AG04450 (cell line): ENCODE measurements at regions not wholly inside any gene's neighbourhood (a gene's known extent, or its start where the extent isn't known, plus 50 kb on each side); places are given as distances from the start of the nearest gene placed in this dataset.

Experiments
- CTCF ChIA-PET: fragments of 300-600, 350-600 bp; formaldehyde crosslinking; extraction: SDS; loops from one replicate; lab custom pipeline; 2022; ENCODE audit warnings: antibody characterized with exemption, inconsistent platforms; lab: Charles Lee
- POLR2A ChIA-PET: fragments of 350-600 bp; formaldehyde crosslinking; extraction: SDS; loops from one replicate; lab custom pipeline; 2021; ENCODE audit warnings: antibody characterized with exemption, inconsistent platforms; lab: Yijun Ruan, JAX
- DNase-seq: peaks from one replicate; pipeline ENCODE4 v3.0.0-alpha.2; 2011; ENCODE audit warnings: low read depth, low spot score
- H3K27ac ChIP-seq: one replicate; pipeline ENCODE4 v1.5.1; 2012; ENCODE audit warnings: low read depth, low read length, control low read depth
- H3K27me3 ChIP-seq: one replicate; pipeline ENCODE4 v1.6.0; 2012; ENCODE audit warnings: low read length; ENCODE audit not compliant: control insufficient read depth, insufficient read depth
- H3K4me3 ChIP-seq: 2 replicates; pipeline ENCODE4 v1.5.1; 2011; ENCODE audit warnings: mild to moderate bottlenecking, low read depth, low read length, control low read depth
- H3K9me3 ChIP-seq: 2 replicates; pipeline ENCODE4 v1.5.1; 2012; ENCODE audit warnings: low read length; ENCODE audit not compliant: control insufficient read depth, insufficient read depth
- TF ChIP-seq, protein P1 (sequence below): IDR thresholded peaks from 2 replicates; pipeline ENCODE4 v1.5.1; 2011; ENCODE audit warnings: low read depth, low read length, control low read depth, inconsistent platforms

DNA sequence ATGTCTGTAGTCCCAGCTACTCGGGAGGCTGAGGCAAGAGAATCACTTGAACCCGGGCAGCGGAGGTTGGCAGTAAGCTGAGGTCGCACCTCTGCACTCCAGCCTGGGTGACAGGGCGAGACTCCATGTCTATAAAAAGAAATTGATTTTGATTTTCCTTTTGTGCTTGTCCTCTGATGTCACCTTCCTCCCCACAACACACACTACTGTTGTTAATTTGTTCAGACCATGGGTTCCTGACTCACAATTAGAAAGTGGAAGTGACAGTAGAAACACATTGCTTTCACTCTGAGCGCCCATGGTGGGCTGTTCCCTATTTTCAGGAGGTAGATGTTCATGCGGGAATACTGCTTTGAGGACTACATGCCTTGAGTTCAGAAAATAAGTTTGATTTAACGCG lies 165.5 kb upstream of the KCNJ6 start:
- POLR2A ChIA-PET, result no interaction called here
- TF ChIP-seq, protein P1, sequence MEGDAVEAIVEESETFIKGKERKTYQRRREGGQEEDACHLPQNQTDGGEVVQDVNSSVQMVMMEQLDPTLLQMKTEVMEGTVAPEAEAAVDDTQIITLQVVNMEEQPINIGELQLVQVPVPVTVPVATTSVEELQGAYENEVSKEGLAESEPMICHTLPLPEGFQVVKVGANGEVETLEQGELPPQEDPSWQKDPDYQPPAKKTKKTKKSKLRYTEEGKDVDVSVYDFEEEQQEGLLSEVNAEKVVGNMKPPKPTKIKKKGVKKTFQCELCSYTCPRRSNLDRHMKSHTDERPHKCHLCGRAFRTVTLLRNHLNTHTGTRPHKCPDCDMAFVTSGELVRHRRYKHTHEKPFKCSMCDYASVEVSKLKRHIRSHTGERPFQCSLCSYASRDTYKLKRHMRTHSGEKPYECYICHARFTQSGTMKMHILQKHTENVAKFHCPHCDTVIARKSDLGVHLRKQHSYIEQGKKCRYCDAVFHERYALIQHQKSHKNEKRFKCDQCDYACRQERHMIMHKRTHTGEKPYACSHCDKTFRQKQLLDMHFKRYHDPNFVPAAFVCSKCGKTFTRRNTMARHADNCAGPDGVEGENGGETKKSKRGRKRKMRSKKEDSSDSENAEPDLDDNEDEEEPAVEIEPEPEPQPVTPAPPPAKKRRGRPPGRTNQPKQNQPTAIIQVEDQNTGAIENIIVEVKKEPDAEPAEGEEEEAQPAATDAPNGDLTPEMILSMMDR, result no peak

DNA sequence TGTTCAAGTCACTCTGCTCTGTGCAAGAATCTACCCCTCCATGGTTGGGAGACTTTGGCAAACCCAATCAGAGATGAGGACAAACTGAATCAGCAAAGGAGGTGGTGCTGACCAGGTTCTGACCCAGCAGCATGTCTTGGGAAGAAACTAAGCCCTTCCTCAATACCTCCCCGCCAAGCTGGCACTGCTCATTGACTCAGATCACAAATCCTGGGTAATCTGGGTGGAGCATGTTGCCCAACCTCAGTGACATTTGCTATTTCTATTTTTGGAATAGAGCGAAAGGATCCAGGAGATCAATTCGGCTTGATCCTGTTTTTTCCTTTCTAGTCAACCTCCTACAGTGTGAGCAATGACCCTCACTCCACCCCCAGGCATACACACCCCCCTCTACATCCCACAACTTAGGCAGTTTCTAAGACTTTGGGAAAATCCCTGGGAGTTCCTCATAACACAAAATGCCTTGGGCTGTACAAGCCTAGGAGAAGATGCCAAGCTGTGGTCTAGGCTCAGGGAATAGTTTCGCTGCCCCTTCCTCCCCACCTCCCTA lies 166.8 kb upstream of the KCNJ6 start:
- H3K4me3 ChIP-seq, result no peak overlapping the region
- CTCF ChIA-PET, result no interaction called here
- POLR2A ChIA-PET, result no interaction called here
- no peak for DNase-seq
- H3K27me3 ChIP-seq, result peaks cover 6% of the 10 kb centered on the region
- TF ChIP-seq, protein P1, result no peak
- no peaks in the 10 kb centered on the region for H3K9me3 ChIP-seq
- H3K27ac ChIP-seq, result no peak overlapping the region

More for the DNA sequence above, 165.5 kb upstream of the KCNJ6 start:
- Histone ChIP-seq H3K27me3 (peaks cover 6% of the 10 kb centered on the region), H3K9me3 (no peaks in the 10 kb centered on the region), H3K27ac (no peak overlapping the region), H3K4me3 (no peak overlapping the region)
- no peak for DNase-seq
- CTCF ChIA-PET, result interaction anchor here (0.5 kb wide), 1 partner anchor 370 kb away, joined by 5 read pairs; no protein-coding TSS in a partner anchor

DNA sequence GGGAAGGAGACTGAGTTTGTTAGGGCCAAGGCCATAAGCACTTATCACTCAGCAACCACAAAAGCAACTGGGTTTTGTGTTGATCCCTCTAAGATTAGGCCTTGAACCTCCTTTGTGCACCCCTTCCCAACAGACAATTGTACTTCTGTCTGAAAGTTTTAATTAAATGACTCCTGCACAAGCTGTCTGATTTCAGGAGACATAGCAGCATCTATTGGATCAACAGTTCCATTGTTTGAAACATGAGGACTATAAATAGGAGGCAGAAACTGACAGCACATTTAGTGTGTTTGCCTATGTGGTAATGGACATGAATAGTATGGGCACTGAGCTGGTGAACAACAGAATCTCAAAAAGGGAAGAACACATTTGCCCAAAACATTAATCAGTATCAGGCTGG lies 167.3 kb upstream of the KCNJ6 start:
- no peaks in the 10 kb centered on the region for H3K9me3 ChIP-seq
- H3K27ac ChIP-seq, result no peak overlapping the region
- H3K4me3 ChIP-seq, result no peak overlapping the region
- DNase-seq, result no peak
- ChIA-PET POLR2A (no interaction called here), CTCF (no interaction called here)
- peaks cover 6% of the 10 kb centered on the region for H3K27me3 ChIP-seq
- TF ChIP-seq, protein P1, result no peak

DNA sequence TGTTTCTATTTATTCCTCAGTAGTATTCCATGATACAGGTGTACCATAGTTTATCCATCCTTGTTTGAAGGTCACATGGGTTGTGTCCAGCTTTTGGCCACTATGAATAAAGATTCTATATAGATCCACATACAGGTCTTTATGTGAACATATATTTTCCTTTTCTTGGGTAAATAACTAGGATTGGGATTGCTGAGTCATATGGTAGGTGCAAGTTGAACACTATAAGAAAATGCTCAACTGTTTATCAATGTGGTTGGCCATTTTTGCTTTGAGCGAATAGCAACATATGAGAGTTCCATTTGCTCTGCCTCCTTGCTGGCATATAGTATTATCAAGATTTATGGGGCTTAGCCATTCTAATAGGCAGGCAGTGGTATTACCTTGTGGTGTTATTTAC lies 170.2 kb upstream of the KCNJ15 start:
- TF ChIP-seq, protein P1, result no peak
- Histone ChIP-seq H3K9me3 (no peaks in the 10 kb centered on the region), H3K27me3 (peaks cover 2% of the 10 kb centered on the region), H3K27ac (no peak overlapping the region), H3K4me3 (no peak overlapping the region)
- POLR2A ChIA-PET, result no interaction called here
- CTCF ChIA-PET, result no interaction called here
- DNase-seq, result no peak

DNA sequence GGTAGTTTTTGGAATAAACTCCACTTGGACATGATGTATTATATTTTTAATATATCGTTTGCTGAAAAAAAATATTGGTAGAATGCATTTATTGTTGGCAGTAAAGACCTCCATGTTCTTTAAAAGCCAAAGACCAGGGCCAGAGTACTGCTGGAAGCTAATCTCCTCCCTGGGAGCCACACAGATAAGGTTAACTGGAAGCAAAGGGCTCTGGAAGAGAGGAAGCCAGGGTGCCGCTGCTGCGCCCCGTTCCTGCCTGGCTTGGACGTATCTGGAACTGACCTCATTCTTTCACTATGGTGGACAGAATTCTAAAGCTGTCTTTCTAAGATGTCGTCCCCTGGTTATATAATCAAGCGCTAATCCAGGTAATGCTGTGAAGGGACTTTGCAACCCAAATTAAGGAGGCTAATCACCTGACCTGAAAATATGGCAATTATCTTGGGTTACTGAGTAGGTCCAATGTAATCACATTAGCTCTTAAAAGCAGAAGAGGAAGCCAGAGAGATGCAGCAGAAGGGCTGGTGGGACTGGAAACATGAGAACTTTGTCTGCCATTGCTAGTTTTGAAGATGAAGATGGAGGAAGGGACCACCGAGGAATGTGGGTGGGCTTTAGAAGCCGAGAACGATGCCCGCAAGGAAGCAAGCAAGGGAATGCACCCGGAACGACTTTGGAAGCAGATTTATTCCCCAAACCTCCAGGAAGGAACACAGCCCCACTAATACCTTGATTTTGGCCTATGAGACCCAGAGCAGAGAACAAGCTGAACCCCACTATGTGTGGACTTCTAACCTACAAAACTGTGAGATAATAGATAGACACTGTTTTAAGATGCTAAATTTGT lies 167.7 kb upstream of the KCNJ15 start:
- peaks cover 6% of the 10 kb centered on the region for H3K27me3 ChIP-seq
- no peak overlapping the region for H3K27ac ChIP-seq
- no peak for DNase-seq
- no peak overlapping the region for H3K4me3 ChIP-seq
- TF ChIP-seq, protein P1, result no peak
- POLR2A ChIA-PET, result no interaction called here
- CTCF ChIA-PET, result interaction anchor here (0.7 to 1.1 kb wide), 3 partner anchors 39 to 1429 kb away, joined by 3 to 5 read pairs (median 3); no protein-coding TSS in a partner anchor
- no peaks in the 10 kb centered on the region for H3K9me3 ChIP-seq
